ENCODE measurements at regions not wholly inside any gene's neighbourhood (a gene's known extent, or its start where the extent isn't known, plus 50 kb on each side); places are given as distances from the start of the nearest gene placed in this dataset.

DNA sequence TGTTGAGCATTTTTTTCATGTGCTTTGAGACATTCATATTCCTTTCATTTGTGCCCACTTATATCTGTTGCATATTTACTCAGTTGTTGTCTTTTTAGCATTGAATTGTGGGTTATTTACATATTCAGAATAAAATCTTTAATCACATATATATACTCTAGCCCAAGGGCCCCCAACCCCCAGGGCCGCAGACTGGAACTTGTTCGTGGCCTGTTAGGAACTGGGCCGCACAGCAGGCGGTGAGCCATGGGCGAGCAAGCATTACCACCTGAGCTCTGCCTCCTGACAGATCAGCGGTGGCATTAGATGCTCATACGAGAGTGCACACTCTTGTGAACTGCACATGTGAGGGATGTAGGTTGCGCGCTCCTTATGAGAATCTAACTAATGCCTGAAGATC lies 480.6 kb downstream of the KCTD8 start:
- H3F3A ChIP-seq (ENCODE audit: insufficient read depth), result no peaks in the 10 kb centered on the region
- no peak overlapping the region for H3K27ac ChIP-seq (ENCODE audit: low read depth, low read length)
- H3K27me3 ChIP-seq (ENCODE audit: low read length), result no peaks in the 10 kb centered on the region
- H3K9me2 ChIP-seq (replicated peaks; ENCODE audit: insufficient read depth, low read length), result no peaks in the 10 kb centered on the region
- TF ChIP-seq EZH2phosphoT487 (conservative IDR thresholded peaks at IDR 0.05; ENCODE audit: low read length), result no peak
- TF ChIP-seq, protein P1, sequence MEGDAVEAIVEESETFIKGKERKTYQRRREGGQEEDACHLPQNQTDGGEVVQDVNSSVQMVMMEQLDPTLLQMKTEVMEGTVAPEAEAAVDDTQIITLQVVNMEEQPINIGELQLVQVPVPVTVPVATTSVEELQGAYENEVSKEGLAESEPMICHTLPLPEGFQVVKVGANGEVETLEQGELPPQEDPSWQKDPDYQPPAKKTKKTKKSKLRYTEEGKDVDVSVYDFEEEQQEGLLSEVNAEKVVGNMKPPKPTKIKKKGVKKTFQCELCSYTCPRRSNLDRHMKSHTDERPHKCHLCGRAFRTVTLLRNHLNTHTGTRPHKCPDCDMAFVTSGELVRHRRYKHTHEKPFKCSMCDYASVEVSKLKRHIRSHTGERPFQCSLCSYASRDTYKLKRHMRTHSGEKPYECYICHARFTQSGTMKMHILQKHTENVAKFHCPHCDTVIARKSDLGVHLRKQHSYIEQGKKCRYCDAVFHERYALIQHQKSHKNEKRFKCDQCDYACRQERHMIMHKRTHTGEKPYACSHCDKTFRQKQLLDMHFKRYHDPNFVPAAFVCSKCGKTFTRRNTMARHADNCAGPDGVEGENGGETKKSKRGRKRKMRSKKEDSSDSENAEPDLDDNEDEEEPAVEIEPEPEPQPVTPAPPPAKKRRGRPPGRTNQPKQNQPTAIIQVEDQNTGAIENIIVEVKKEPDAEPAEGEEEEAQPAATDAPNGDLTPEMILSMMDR (IDR thresholded peaks at IDR 0.05; ENCODE audit: insufficient read depth, low read length, poor library complexity, severe bottlenecking), result no peak
- H3K79me2 ChIP-seq (ENCODE audit: insufficient read depth, low read length), result no peaks in the 10 kb centered on the region
- H3K4me2 ChIP-seq (ENCODE audit: low read depth, low read length, poor library complexity, severe bottlenecking), result no peak overlapping the region
- H4K20me1 ChIP-seq (ENCODE audit: low read depth, low read length), result no peaks in the 10 kb centered on the region
- no peak overlapping the region for H3K4me3 ChIP-seq (ENCODE audit: insufficient read depth, low read length, poor library complexity, severe bottlenecking)
- H3K36me3 ChIP-seq (ENCODE audit: low read length), result no peaks in the 10 kb centered on the region
- no peak overlapping the region for H3K9ac ChIP-seq (ENCODE audit: low read length)
- H3K9me3 ChIP-seq (ENCODE audit: insufficient read depth, low read length), result no peaks in the 10 kb centered on the region
- no peak overlapping the region for H2AFZ ChIP-seq (ENCODE audit: low read depth, low read length, severe bottlenecking)

DNA sequence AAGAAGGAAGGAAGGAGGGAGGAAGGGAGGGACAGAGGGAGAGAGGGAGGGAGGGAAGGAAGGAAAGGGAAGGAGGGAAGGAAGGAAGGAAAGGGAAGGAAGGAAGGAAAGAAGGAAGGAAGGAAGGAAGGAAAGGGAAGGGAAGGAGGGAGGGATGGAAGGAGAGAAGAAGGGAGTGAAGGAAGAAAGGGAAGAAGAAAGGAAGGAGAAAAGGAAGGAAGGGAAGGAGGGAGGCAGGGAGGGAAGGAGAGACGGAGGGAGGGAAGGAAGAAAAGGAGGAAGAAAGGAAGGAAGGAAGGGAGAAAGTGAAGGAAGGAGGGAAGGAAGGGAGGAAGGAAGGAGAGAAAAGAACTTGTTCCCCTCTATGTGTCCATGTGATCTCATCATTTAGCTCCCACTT lies 465.0 kb downstream of the KCTD8 start:
- Histone ChIP-seq H3K27ac (ENCODE audit: low read depth, low read length) (no peak overlapping the region), H3K79me2 (ENCODE audit: insufficient read depth, low read length) (no peaks in the 10 kb centered on the region), H3K27me3 (ENCODE audit: low read length) (no peaks in the 10 kb centered on the region), H3K9ac (ENCODE audit: low read length) (no peak overlapping the region), H3K4me2 (ENCODE audit: low read depth, low read length, poor library complexity, severe bottlenecking) (no peak overlapping the region), H3K36me3 (ENCODE audit: low read length) (no peaks in the 10 kb centered on the region), H4K20me1 (ENCODE audit: low read depth, low read length) (no peaks in the 10 kb centered on the region), H3K9me3 (ENCODE audit: insufficient read depth, low read length) (no peaks in the 10 kb centered on the region), H2AFZ (ENCODE audit: low read depth, low read length, severe bottlenecking) (no peak overlapping the region), H3K4me3 (ENCODE audit: insufficient read depth, low read length, poor library complexity, severe bottlenecking) (no peak overlapping the region), H3F3A (ENCODE audit: insufficient read depth) (no peaks in the 10 kb centered on the region), H3K9me2 (replicated peaks; ENCODE audit: insufficient read depth, low read length) (no peaks in the 10 kb centered on the region)
- no peak for TF ChIP-seq EZH2phosphoT487 (conservative IDR thresholded peaks at IDR 0.05; ENCODE audit: low read length)

DNA sequence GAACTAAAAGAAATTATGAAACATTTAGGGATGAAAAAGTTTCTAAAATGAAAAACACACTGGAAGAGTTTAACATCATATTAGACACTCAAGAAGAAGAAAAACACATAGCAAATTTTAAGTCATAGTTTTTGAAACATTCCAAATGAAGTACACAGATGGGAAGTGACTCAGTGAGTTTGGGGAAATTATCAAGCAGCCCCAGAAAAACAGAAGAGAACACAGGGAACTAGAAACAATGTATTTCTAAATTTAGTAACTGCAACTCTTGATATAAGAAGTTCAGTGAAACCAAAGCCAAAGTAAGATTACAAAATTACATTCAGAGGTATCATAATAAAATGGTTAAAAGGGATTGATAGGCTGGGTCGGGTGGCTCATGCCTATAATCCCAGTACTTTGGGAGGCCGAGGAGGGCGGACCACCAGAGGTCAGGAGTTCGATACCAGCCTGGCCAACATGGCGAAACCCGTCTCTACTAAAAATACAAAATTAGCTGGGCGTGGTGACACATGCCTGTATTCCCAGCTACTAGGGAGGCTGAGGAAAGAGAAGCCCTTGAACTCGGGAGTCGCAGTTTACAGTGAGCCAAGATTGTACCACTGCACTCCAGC lies 461.2 kb downstream of the KCTD8 start:
- Histone ChIP-seq H3K36me3 (ENCODE audit: low read length) (no peaks in the 10 kb centered on the region), H4K20me1 (ENCODE audit: low read depth, low read length) (no peaks in the 10 kb centered on the region), H3K79me2 (ENCODE audit: insufficient read depth, low read length) (no peaks in the 10 kb centered on the region), H3K27me3 (ENCODE audit: low read length) (no peaks in the 10 kb centered on the region), H3K4me2 (ENCODE audit: low read depth, low read length, poor library complexity, severe bottlenecking) (no peak overlapping the region), H3K9me2 (replicated peaks; ENCODE audit: insufficient read depth, low read length) (no peaks in the 10 kb centered on the region), H3K4me3 (ENCODE audit: insufficient read depth, low read length, poor library complexity, severe bottlenecking) (no peak overlapping the region), H3K9me3 (ENCODE audit: insufficient read depth, low read length) (no peaks in the 10 kb centered on the region), H3K9ac (ENCODE audit: low read length) (no peak overlapping the region), H2AFZ (ENCODE audit: low read depth, low read length, severe bottlenecking) (no peak overlapping the region), H3F3A (ENCODE audit: insufficient read depth) (no peaks in the 10 kb centered on the region), H3K27ac (ENCODE audit: low read depth, low read length) (no peak overlapping the region)
- TF ChIP-seq EZH2phosphoT487 (conservative IDR thresholded peaks at IDR 0.05; ENCODE audit: low read length), result no peak
- TF ChIP-seq, protein P1 (IDR thresholded peaks at IDR 0.05; ENCODE audit: insufficient read depth, low read length, poor library complexity, severe bottlenecking), result no peak

DNA sequence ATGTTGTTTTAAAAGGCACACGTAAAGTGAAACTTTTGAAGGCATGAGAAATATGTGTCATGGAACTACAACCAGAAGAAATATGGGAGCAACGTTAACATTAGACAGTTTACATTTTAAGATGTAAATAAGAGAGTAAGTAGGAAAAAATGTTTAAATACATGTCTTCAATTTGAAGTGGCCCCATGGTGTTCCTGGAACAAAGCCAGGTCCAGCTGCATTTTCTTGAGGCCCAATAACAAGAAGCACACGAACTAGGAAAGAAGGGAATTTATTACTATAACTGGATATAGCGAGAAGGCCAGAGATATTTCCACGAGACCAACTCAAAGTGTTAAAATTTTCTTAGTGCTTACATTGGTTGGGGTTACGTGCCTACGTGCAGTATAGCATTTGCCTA lies 458.1 kb downstream of the KCTD8 start:
- Histone ChIP-seq H2AFZ (ENCODE audit: low read depth, low read length, severe bottlenecking) (no peak overlapping the region), H3K79me2 (ENCODE audit: insufficient read depth, low read length) (no peaks in the 10 kb centered on the region), H3K9me2 (replicated peaks; ENCODE audit: insufficient read depth, low read length) (no peaks in the 10 kb centered on the region), H3F3A (ENCODE audit: insufficient read depth) (no peaks in the 10 kb centered on the region), H3K9me3 (ENCODE audit: insufficient read depth, low read length) (no peaks in the 10 kb centered on the region), H3K4me2 (ENCODE audit: low read depth, low read length, poor library complexity, severe bottlenecking) (no peak overlapping the region), H3K36me3 (ENCODE audit: low read length) (no peaks in the 10 kb centered on the region), H3K27me3 (ENCODE audit: low read length) (no peaks in the 10 kb centered on the region), H4K20me1 (ENCODE audit: low read depth, low read length) (no peaks in the 10 kb centered on the region), H3K9ac (ENCODE audit: low read length) (no peak overlapping the region), H3K27ac (ENCODE audit: low read depth, low read length) (no peak overlapping the region), H3K4me3 (ENCODE audit: insufficient read depth, low read length, poor library complexity, severe bottlenecking) (no peak overlapping the region)
- TF ChIP-seq, protein P1 (IDR thresholded peaks at IDR 0.05; ENCODE audit: insufficient read depth, low read length, poor library complexity, severe bottlenecking), result no peak

All from SU-DHL-6 (cell line).